ENCODE measurements at regions not wholly inside any gene's neighbourhood (a gene's known extent, or its start where the extent isn't known, plus 50 kb on each side); places are given as distances from the start of the nearest gene placed in this dataset.

GRCh38 chr6:120103618-120104017 lies 754.1 kb upstream of the MAN1A1 start:
- no peak for DNase-seq
- CTCF ChIA-PET, result no interaction called here

GRCh38 chr6:120096696-120097260 lies 747.2 kb upstream of the MAN1A1 start:
- Mint-ChIP-seq H3K9me3 (no peaks in the 10 kb centered on the region), H3K27me3 (no peaks in the 10 kb centered on the region), H3K4me1 (ENCODE audit: low read depth) (no peaks in the 10 kb centered on the region), H3K36me3 (ENCODE audit: low read depth) (no peaks in the 10 kb centered on the region), H3K27ac (no peak overlapping the region), H3K4me3 (no peak overlapping the region)
- ATAC-seq (no peak), DNase-seq (no peak)
- intact Hi-C loops (cut with micrococcal nuclease), result no loop called here
- no peak for TF ChIP-seq CTCF (IDR thresholded peaks at IDR 0.05)
- ChIA-PET CTCF (no interaction called here), POLR2A (no interaction called here)

More at GRCh38 chr6:120103618-120104017, 754.1 kb upstream of the MAN1A1 start:
- H3K4me3 Mint-ChIP-seq, result no peak overlapping the region
- H3K27ac Mint-ChIP-seq, result no peak overlapping the region
- POLR2A ChIA-PET, result no interaction called here
- ATAC-seq, result no peak
- H3K4me1 Mint-ChIP-seq (ENCODE audit: low read depth), result no peaks in the 10 kb centered on the region
- H3K36me3 Mint-ChIP-seq (ENCODE audit: low read depth), result no peaks in the 10 kb centered on the region
- intact Hi-C loops (cut with micrococcal nuclease), result no loop called here
- H3K27me3 Mint-ChIP-seq, result no peaks in the 10 kb centered on the region
- no peak for TF ChIP-seq CTCF (IDR thresholded peaks at IDR 0.05)
- H3K9me3 Mint-ChIP-seq, result no peaks in the 10 kb centered on the region

- no peak for TF ChIP-seq CTCF (IDR thresholded peaks at IDR 0.05)
- no peaks in the 10 kb centered on the region for H3K4me1 Mint-ChIP-seq (ENCODE audit: low read depth)
- ChIA-PET CTCF (no interaction called here), POLR2A (no interaction called here)
- DNase-seq (no peak), ATAC-seq (no peak)
- intact Hi-C loops (cut with micrococcal nuclease), result no loop called here
- no peak overlapping the region for H3K27ac Mint-ChIP-seq
- H3K9me3 Mint-ChIP-seq, result no peaks in the 10 kb centered on the region
- no peak overlapping the region for H3K4me3 Mint-ChIP-seq
- H3K27me3 Mint-ChIP-seq, result no peaks in the 10 kb centered on the region
- no peaks in the 10 kb centered on the region for H3K36me3 Mint-ChIP-seq (ENCODE audit: low read depth)
These were observed 733.6 kb upstream of the MAN1A1 start for GRCh38 chr6:120083186-120083585.

- intact Hi-C loops (cut with micrococcal nuclease), result no loop called here
- Mint-ChIP-seq H3K4me1 (ENCODE audit: low read depth) (no peaks in the 10 kb centered on the region), H3K9me3 (no peaks in the 10 kb centered on the region), H3K27ac (no peak overlapping the region), H3K27me3 (no peaks in the 10 kb centered on the region), H3K36me3 (ENCODE audit: low read depth) (no peaks in the 10 kb centered on the region), H3K4me3 (no peak overlapping the region)
- ATAC-seq, result no peak
- no peak for TF ChIP-seq CTCF (IDR thresholded peaks at IDR 0.05)
- POLR2A ChIA-PET, result no interaction called here
- DNase-seq, result peak; percentile 7
- CTCF ChIA-PET, result interaction anchor here (0.8 kb wide), 1 partner anchor 36 kb away, joined by 3 read pairs; no protein-coding TSS in a partner anchor
These were observed 727.9 kb upstream of the MAN1A1 start for GRCh38 chr6:120077489-120077888.

DNA sequence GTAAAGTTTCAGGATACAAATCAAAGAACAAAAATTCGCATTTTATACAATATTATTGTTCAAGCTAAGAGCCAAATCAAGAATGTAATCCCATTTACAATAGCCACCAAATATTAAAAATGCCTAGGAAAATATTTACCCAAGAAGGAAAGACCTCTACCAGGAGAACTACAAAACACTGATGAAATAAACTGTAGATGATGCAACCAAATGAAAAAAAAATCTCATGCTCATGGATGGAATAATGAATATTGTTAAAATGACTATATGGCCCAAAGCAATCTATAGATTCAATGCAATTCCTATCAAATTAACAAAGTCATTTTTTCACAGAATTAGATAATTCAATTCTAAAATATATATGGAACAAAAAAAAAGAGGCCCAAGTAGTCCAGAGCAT lies 708.8 kb upstream of the MAN1A1 start:
- CTCF ChIA-PET, result no interaction called here
- no peak for ATAC-seq

More for the DNA sequence above, 708.8 kb upstream of the MAN1A1 start:
- Mint-ChIP-seq H3K4me3 (no peak overlapping the region), H3K27me3 (no peaks in the 10 kb centered on the region), H3K27ac (no peak overlapping the region), H3K36me3 (ENCODE audit: low read depth) (no peaks in the 10 kb centered on the region), H3K4me1 (ENCODE audit: low read depth) (no peaks in the 10 kb centered on the region), H3K9me3 (peaks cover 15% of the 10 kb centered on the region)
- no peak for DNase-seq
- no peak for TF ChIP-seq CTCF (IDR thresholded peaks at IDR 0.05)
- POLR2A ChIA-PET, result no interaction called here
- intact Hi-C loops (cut with micrococcal nuclease), result no loop called here

Data from activated CD8-positive, alpha-beta T cell treated with anti-CD3 and anti-CD28 coated beads for 36 hours (primary cell).